ENCODE measurements at regions not wholly inside any gene's neighbourhood (a gene's known extent, or its start where the extent isn't known, plus 50 kb on each side); places are given as distances from the start of the nearest gene placed in this dataset.

- TF ChIP-seq CTCF (conservative IDR thresholded peaks at IDR 0.05; ENCODE audit: low read length) (no peak), EZH2phosphoT487 (IDR thresholded peaks at IDR 0.05; ENCODE audit: borderline replicate concordance, low read depth, low read length) (no peak)
Measured at GRCh38 chr12:91417650-91418049, 235.0 kb upstream of the DCN start.
